Endothelial cell of umbilical vein (primary cell): ENCODE measurements at regions not wholly inside any gene's neighbourhood (a gene's known extent, or its start where the extent isn't known, plus 50 kb on each side); places are given as distances from the start of the nearest gene placed in this dataset.

ENCODE experiments used
- FOS ChIP-seq: IDR thresholded peaks from 2 replicates; pipeline ENCODE4 v1.6.1; 2011; ENCODE audit warnings: mild to moderate bottlenecking, low read length, moderate library complexity, borderline replicate concordance; ENCODE audit not compliant: insufficient read depth
- POLR2A ChIP-seq: IDR thresholded peaks from 2 replicates; pipeline ENCODE4 v1.6.1; 2012; ENCODE audit warnings: low read depth, mild to moderate bottlenecking, control low read depth, low read length
- TF ChIP-seq, protein P1 (sequence below), 2 donors: IDR thresholded peaks; 1 replicate in 1 of 2; 2 replicates in 1 of 2; pipeline ENCODE4 v1.5.1; 2011; ENCODE audit warnings: low read length in 2 of 2, mild to moderate bottlenecking in 2 of 2, moderate library complexity in 2 of 2, control low read depth in 1 of 2, inconsistent platforms in 1 of 2, low read depth in 1 of 2; ENCODE audit not compliant: insufficient read depth in 1 of 2; ENCODE audit errors: extremely low read depth in 1 of 2

DNA sequence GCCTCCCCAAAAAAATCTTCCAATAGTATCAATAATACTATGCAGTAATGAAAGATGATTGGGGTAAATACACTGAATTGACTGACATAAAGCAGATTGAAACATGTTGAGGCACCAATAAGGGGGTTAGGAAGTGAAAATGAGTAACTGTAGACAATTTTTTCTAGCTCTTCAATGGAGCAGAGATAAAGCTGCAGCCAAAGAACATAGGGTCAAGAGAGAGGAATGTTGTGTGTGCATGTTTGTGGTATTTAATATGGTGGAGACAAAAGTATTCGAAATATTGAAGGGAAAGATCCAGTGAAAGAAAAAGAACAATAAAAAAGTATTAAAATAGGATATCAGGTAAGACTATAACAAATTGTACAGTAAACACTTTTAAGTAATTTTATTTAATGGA is 450.0 kb upstream of the CCDC179 start:
- TF ChIP-seq, protein P1, sequence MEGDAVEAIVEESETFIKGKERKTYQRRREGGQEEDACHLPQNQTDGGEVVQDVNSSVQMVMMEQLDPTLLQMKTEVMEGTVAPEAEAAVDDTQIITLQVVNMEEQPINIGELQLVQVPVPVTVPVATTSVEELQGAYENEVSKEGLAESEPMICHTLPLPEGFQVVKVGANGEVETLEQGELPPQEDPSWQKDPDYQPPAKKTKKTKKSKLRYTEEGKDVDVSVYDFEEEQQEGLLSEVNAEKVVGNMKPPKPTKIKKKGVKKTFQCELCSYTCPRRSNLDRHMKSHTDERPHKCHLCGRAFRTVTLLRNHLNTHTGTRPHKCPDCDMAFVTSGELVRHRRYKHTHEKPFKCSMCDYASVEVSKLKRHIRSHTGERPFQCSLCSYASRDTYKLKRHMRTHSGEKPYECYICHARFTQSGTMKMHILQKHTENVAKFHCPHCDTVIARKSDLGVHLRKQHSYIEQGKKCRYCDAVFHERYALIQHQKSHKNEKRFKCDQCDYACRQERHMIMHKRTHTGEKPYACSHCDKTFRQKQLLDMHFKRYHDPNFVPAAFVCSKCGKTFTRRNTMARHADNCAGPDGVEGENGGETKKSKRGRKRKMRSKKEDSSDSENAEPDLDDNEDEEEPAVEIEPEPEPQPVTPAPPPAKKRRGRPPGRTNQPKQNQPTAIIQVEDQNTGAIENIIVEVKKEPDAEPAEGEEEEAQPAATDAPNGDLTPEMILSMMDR (IDR thresholded peaks at IDR 0.05; ENCODE audit: extremely low read depth in 1 of 2, insufficient read depth in 1 of 2, low read depth in 1 of 2, low read length in 2 of 2) = no peak
- TF ChIP-seq FOS (no peak), POLR2A (no peak)
